ENCODE measurements at regions not wholly inside any gene's neighbourhood (a gene's known extent, or its start where the extent isn't known, plus 50 kb on each side); places are given as distances from the start of the nearest gene placed in this dataset.

DNA sequence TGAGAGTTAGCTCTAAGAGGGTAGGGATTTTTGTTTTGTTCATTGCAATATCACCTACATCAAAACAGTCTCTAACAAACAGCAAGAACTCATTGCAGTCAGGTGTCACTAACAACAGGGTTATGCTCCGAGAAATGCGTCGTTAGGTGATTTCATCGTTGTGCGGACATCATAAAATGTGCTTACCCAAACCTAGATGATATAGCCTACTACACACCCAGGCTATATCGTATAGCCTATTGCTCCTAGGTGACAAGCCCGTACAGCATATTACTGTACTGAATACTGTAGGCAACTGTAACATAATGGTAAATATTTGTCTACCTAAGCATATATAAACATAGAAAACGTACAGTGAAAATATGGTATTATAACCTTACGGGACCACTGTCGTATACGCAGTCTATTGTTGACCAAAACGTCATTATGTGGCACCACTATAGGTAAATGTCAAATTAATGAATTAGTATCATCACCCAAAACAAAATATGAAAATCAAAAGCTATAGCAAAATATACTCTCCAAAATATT lies 49.9 kb upstream of the TAB2 start:
- no peak for DNase-seq (ENCODE audit: low read depth)

All from myocyte (in vitro differentiated cells).